ENCODE measurements at regions not wholly inside any gene's neighbourhood (a gene's known extent, or its start where the extent isn't known, plus 50 kb on each side); places are given as distances from the start of the nearest gene placed in this dataset.
"Not testable (repeated sequence)": the region's sequence is repeated elsewhere in the genome, so short reads cannot be mapped to it uniquely, and the experiment has no call there.

GRCh38 chr9:115867326-115867725, 286.3 kb upstream of the PAPPA start:
- DNase-seq (ENCODE audit: low read depth in 2 of 2) = no peak

GRCh38 chr9:115877852-115878438, 275.6 kb upstream of the PAPPA start:
- DNase-seq (ENCODE audit: low read depth in 2 of 2) = no peak

- DNase-seq (ENCODE audit: low read depth in 2 of 2) = no peak
These were observed 274.1 kb upstream of the PAPPA start for GRCh38 chr9:115879451-115879850.

- no peak for DNase-seq (ENCODE audit: low read depth in 2 of 2)
These were observed 273.2 kb upstream of the PAPPA start for GRCh38 chr9:115880221-115880885.

- DNase-seq (ENCODE audit: low read depth in 2 of 2) = no peak
These were observed 270.7 kb upstream of the PAPPA start for GRCh38 chr9:115882911-115883310.

- no peak for DNase-seq (ENCODE audit: low read depth in 2 of 2)
These were observed 269.9 kb upstream of the PAPPA start for GRCh38 chr9:115883467-115884329.

- DNase-seq (ENCODE audit: low read depth in 2 of 2) = no peak
These were observed 268.7 kb upstream of the PAPPA start for GRCh38 chr9:115884846-115885245.

- DNase-seq (ENCODE audit: low read depth in 2 of 2) = no peak
These were observed 265.5 kb upstream of the PAPPA start for GRCh38 chr9:115888131-115888530.

GRCh38 chr9:115891929-115892328, 261.7 kb upstream of the PAPPA start:
- no peak for DNase-seq (ENCODE audit: low read depth in 2 of 2)

- not testable (repeated sequence) for DNase-seq (ENCODE audit: low read depth in 2 of 2)
These were observed 255.1 kb upstream of the PAPPA start for GRCh38 chr9:115898478-115898877.

GRCh38 chr9:115900698-115901097, 252.9 kb upstream of the PAPPA start:
- DNase-seq (ENCODE audit: low read depth in 2 of 2) = no peak

GRCh38 chr9:115910959-115911358, 242.6 kb upstream of the PAPPA start:
- no peak for DNase-seq (ENCODE audit: low read depth in 2 of 2)

GRCh38 chr9:115912086-115912485, 241.5 kb upstream of the PAPPA start:
- no peak for DNase-seq (ENCODE audit: low read depth in 2 of 2)

- DNase-seq (ENCODE audit: low read depth in 2 of 2) = no peak
These were observed 239.9 kb upstream of the PAPPA start for GRCh38 chr9:115913696-115914095.

GRCh38 chr9:115914291-115914690, 239.3 kb upstream of the PAPPA start:
- DNase-seq (ENCODE audit: low read depth in 2 of 2) = no peak

- no peak for DNase-seq (ENCODE audit: low read depth in 2 of 2)
These were observed 232.3 kb upstream of the PAPPA start for GRCh38 chr9:115921301-115921700.

GRCh38 chr9:115922444-115922843, 231.1 kb upstream of the PAPPA start:
- DNase-seq (ENCODE audit: low read depth in 2 of 2) = no peak

GRCh38 chr9:115923410-115923809, 230.2 kb upstream of the PAPPA start:
- DNase-seq (ENCODE audit: low read depth in 2 of 2) = no peak

- DNase-seq (ENCODE audit: low read depth in 2 of 2) = no peak
These were observed 229.5 kb upstream of the PAPPA start for GRCh38 chr9:115923903-115924668.

GRCh38 chr9:115924669-115924987, 229.0 kb upstream of the PAPPA start:
- no peak for DNase-seq (ENCODE audit: low read depth in 2 of 2)

- DNase-seq (ENCODE audit: low read depth in 2 of 2) = no peak
These were observed 228.2 kb upstream of the PAPPA start for GRCh38 chr9:115925424-115925823.

- DNase-seq (ENCODE audit: low read depth in 2 of 2) = no peak
These were observed 223.1 kb upstream of the PAPPA start for GRCh38 chr9:115930472-115930871.

Measured in stimulated activated CD4-positive, alpha-beta T cell treated with anti-CD3 and anti-CD28 coated beads, Interleukin-4, amount 100 ng/mL, for 48 hours (primary cell).